ENCODE measurements at regions not wholly inside any gene's neighbourhood (a gene's known extent, or its start where the extent isn't known, plus 50 kb on each side); places are given as distances from the start of the nearest gene placed in this dataset.

DNA sequence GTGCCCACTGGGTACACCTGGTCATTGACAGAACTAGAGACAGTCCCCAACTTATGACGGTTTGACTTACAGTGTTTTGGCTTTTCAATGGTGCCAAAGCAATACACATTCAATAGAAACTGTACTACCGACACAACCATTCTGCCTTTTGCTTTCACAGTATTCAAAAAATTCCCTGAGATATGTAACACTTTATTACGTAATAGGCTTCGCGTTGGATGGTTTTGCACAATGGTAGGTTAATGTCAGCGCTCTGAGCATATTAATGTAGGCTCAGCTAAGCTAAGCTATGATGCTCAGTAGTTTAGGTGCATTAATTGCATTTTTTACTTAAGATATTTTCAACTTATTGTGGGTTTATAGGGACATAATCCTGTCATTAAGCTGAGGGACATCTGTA, 105.1 kb upstream of the B3GAT1 start:
- Histone ChIP-seq H3K23me2 (ENCODE audit: low read depth, low read length) (peaks cover 4% of the 10 kb centered on the region; the same call in 1 of the 2 replicates), H3K79me2 (ENCODE audit: control insufficient read depth in 1 of 2, insufficient read depth in 2 of 2, low read length in 2 of 2) (no peaks in the 10 kb centered on the region), H3K79me1 (ENCODE audit: low read depth, low read length) (no peaks in the 10 kb centered on the region), H4K20me1 (replicated peaks in 1 of 2; ENCODE audit: control insufficient read depth in 1 of 2, insufficient read depth in 2 of 2, low read length in 2 of 2) (peaks cover 0 to 4% of the 10 kb centered on the region in 2 experiments), H4K91ac (replicated peaks; ENCODE audit: insufficient read length, low read length) (no peak overlapping the region), H3K9me3 (ENCODE audit: insufficient read depth in 2 of 2, low read depth in 1 of 2, low read length in 1 of 2) (no peaks in the 10 kb centered on the region), H2BK20ac (ENCODE audit: low read length) (no peak overlapping the region), H2AFZ (ENCODE audit: low read length) (no peak overlapping the region), H3K4me3 (ENCODE audit: extremely low read depth in 1 of 4, insufficient read depth in 2 of 4, low read depth in 3 of 4, low read length in 4 of 4) (no peak overlapping the region), H2BK15ac (ENCODE audit: low read length) (no peak overlapping the region), H3K14ac (ENCODE audit: insufficient read length) (no peak overlapping the region), H2BK120ac (replicated peaks; ENCODE audit: low read depth, low read length) (no peak overlapping the region), H2BK5ac (ENCODE audit: low read depth, low read length) (no peak overlapping the region), H3K4ac (replicated peaks; ENCODE audit: insufficient read length, low read depth, low read length) (no peak overlapping the region), H2AK5ac (ENCODE audit: low read depth, low read length) (no peak overlapping the region), H3K27me3 (replicated peaks in 1 of 4; ENCODE audit: control insufficient read depth in 3 of 4, extremely low read depth in 1 of 4, insufficient read depth in 3 of 4, low read length in 3 of 4) (peaks cover 0 to 6% (median 0%) of the 10 kb centered on the region in 4 experiments; a peak in 2 of 7 replicates), H4K8ac (ENCODE audit: extremely low read depth, insufficient read depth, low read length) (no peak overlapping the region), H2BK12ac (ENCODE audit: low read depth, low read length) (no peak overlapping the region), H3K18ac (ENCODE audit: extremely low read depth, low read length) (no peak overlapping the region), H3K4me1 (replicated peaks in 1 of 4; ENCODE audit: control insufficient read depth in 3 of 4, insufficient read depth in 4 of 4, low read length in 3 of 4) (peaks cover 0 to 3% (median 0%) of the 10 kb centered on the region in 4 experiments; a peak in 2 of 7 replicates), H3K4me2 (ENCODE audit: insufficient read depth in 1 of 2, low read depth in 2 of 2, low read length in 2 of 2) (no peak overlapping the region), H3K27ac (ENCODE audit: low read depth, low read length) (no peak overlapping the region), H3K36me3 (ENCODE audit: control insufficient read depth in 2 of 4, insufficient read depth in 4 of 4, low read length in 3 of 4) (no peaks in the 10 kb centered on the region), H3K56ac (replicated peaks; ENCODE audit: insufficient read length, low read depth, low read length) (no peak overlapping the region), H4K5ac (ENCODE audit: insufficient read length, low read depth, low read length) (no peak overlapping the region), H3K9ac (replicated peaks in 1 of 4; ENCODE audit: extremely low read depth in 1 of 4, low read depth in 3 of 4, low read length in 3 of 4) (no peak overlapping the region), H3K23ac (ENCODE audit: insufficient read length) (no peak overlapping the region)
- DNase-seq (ENCODE audit: low read depth in 1 of 2, low spot score in 2 of 2), result no peak
- CTCF ChIA-PET (ENCODE audit: partially characterized antibody), result interaction anchor here (1.0 to 1.7 kb wide), 4 partner anchors 17 to 351 kb away, joined by 3 to 4 read pairs (median 3); no protein-coding TSS in a partner anchor
- POLR2A ChIA-PET (ENCODE audit: partially characterized antibody), result no interaction called here
- FAIRE-seq, result no peak
- TF ChIP-seq SIX5 (IDR thresholded peaks at IDR 0.05; ENCODE audit: low read depth, low read length) (no peak), CEBPB (IDR thresholded peaks at IDR 0.05; ENCODE audit: low read depth, low read length) (peak; percentile 27; the same call in 1 of the 2 replicates), KDM4A (IDR thresholded peaks at IDR 0.05; ENCODE audit: low read depth, low read length, severe bottlenecking) (no peak), KDM5A (IDR thresholded peaks at IDR 0.05; ENCODE audit: low read length) (no peak), KDM1A (IDR thresholded peaks at IDR 0.05; ENCODE audit: borderline replicate concordance, low read length) (no peak), ZNF274 (IDR thresholded peaks at IDR 0.05; ENCODE audit: borderline replicate concordance, extremely low read depth, low read length) (no peak)
- 93% methylated on average over 6 of the region's 6 CpGs; no CpG with 5 or more reads in 1 of the 2 experiments for WGBS, 2 experiments (ENCODE audit: extremely low coverage in 1 of 2, insufficient coverage in 1 of 2, insufficient read length in 1 of 2, insufficient replicate concordance in 2 of 2, low coverage in 1 of 2, low lambda C conversion rate in 2 of 2, missing lambda C conversion rate in 1 of 2)
